ENCODE measurements at regions not wholly inside any gene's neighbourhood (a gene's known extent, or its start where the extent isn't known, plus 50 kb on each side); places are given as distances from the start of the nearest gene placed in this dataset.

- DNase-seq: no peak
Observed at GRCh38 chr4:55753856-55754255, 65.7 kb upstream of the EXOC1L start.

- no peak for DNase-seq
Observed at GRCh38 chr4:55754754-55755350, 64.7 kb upstream of the EXOC1L start.

DNA sequence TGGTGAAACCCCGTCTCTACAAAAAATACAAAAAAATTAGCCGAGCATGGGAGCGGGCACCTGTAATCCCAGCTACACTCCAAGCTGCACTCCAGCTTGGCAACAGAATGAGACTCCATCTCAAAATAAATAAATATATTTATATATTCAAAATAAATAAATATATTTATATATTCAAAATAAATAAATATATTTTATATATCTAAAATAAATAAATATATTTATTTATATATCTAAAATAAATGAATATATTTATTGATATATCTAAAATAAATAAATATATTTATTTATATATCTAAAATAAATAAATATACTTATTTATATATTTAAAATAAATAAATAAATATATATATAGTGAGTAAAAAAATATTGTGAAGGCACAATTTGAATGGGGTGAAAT is 63.4 kb upstream of the EXOC1L start:
- DNase-seq: no peak

DNA sequence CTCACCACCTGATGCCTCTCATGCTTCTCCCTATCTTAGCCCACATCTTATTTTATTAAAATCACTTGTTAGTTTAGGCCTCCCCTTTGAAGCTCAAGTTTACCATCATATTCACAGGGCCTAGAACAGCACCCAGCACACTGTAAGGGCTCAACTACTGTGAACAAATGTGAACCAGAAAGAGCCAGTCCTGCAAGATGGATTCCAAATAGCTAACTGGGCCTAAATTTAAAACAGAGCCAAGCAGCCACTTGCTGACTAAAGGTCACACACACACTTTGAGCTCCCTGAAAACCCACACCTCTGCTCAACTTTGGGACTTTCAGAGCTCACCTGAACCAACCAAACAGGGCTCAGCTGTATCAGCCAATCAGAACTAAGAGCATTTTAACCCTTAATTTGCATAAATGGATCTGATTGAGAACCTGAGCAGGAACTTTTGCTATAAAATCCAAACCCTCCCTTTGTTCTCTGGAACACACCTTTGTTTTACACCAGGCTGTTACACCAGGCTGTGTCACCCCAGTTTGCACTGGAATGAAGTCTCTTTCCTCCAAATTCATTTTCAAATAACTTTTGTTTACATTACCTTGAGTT is 62.1 kb upstream of the EXOC1L start:
- DNase-seq: no peak

- DNase-seq: no peak
Observed at GRCh38 chr4:55758066-55758465, 61.5 kb upstream of the EXOC1L start.

GRCh38 chr4:55758570-55758969 is 61.0 kb upstream of the EXOC1L start:
- DNase-seq: no peak

GRCh38 chr4:55762819-55763218 is 56.8 kb upstream of the EXOC1L start:
- no peak for DNase-seq

- no peak for DNase-seq
Observed at GRCh38 chr4:55763996-55764395, 55.6 kb upstream of the EXOC1L start.

DNA sequence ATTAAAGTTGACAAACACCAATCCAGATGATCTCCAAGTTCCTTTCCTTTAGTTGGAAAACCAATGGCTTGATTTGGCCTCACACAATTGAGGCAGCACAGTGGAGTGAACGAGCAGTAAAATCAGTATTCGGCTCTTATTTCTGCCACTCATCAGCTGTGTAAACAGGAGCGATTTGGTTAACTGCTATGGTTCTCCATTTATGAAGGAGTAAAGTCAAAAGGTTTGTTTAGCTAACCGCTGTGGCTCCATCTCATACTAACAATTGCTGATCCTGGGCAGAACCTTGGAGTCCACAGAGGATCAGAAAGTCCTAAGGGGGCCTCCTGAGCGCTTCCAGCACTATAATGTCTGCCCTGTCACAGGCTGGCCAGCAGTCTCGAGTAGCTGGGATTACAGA is 54.5 kb upstream of the EXOC1L start:
- no peak for DNase-seq

DNA sequence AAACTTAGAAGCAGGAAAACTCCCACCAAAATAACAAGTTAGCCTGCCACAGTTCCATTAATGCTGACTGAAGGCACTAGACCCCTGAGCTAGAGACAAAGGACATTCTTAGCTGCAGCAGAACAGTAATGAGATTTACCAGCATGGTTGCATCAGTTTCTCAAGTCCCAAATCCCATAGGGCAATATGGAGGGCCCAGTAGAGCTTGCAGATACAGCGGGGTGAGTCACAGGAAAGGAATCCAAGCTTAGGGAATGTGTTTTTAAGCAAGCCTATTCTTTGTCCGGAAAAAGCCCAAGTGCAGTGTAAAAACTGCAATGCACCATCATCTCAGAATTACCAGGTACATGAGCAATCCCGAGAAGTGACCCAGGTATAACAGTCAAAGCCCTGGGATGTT is 51.3 kb upstream of the EXOC1L start:
- no peak for DNase-seq
